DOHH2 (cell line): ENCODE measurements at regions not wholly inside any gene's neighbourhood (a gene's known extent, or its start where the extent isn't known, plus 50 kb on each side); places are given as distances from the start of the nearest gene placed in this dataset.

Source experiments
- CTCF ChIP-seq: fragments of 200-600 bp; sonication (generic); IDR thresholded peaks from one replicate; pipeline ENCODE4 v1.5.1; 2014; ENCODE audit warnings: antibody characterized with exemption, mild to moderate bottlenecking, low read depth, low read length; ENCODE audit not compliant: poor library complexity, severe bottlenecking
- EZH2phosphoT487 ChIP-seq: fragments of 200-600 bp; sonication (generic); IDR thresholded peaks from 2 replicates; pipeline ENCODE4 v1.6.1; 2017; ENCODE audit warnings: borderline replicate concordance, mild to moderate bottlenecking, antibody characterized with exemption, low read length, moderate library complexity, mixed read lengths

DNA sequence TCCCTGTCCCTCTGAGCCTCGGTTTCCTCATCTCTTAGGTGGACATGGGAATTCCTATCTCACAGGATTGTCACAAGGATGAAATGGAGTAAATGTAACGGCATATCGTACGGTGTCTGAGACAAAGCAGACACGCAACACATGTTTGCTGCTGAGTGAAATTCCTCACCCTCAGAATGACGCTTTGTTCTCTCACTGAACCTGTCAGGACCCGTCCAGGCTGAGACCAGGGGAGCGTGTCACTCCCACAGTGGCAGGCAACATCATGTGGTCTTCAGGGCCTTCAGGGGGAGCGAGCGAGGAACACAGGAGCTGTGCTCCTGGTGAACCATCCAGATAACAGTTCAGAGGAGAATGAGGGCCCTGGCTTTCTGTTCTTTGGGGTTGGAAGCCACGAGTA lies 74.2 kb downstream of the TOMM20 start:
- TF ChIP-seq CTCF, result no peak
- no peak for TF ChIP-seq EZH2phosphoT487
